GM12874 (cell line): ENCODE measurements at regions not wholly inside any gene's neighbourhood (a gene's known extent, or its start where the extent isn't known, plus 50 kb on each side); places are given as distances from the start of the nearest gene placed in this dataset.

Source experiments
- CTCF ChIP-seq: IDR thresholded peaks from 2 replicates; pipeline ENCODE4 v1.5.1; 2011; ENCODE audit warnings: low read depth, mild to moderate bottlenecking, control low read depth, low read length, moderate library complexity; ENCODE audit not compliant: insufficient read depth

GRCh38 chr18:4797002-4797685 is 342.0 kb upstream of the DLGAP1 start:
- TF ChIP-seq CTCF, result no peak

GRCh38 chr18:4789506-4789905 is 334.4 kb upstream of the DLGAP1 start:
- TF ChIP-seq CTCF, result peak; percentile 36; the same call in 1 of the 2 replicates

GRCh38 chr18:4781873-4782272 is 326.8 kb upstream of the DLGAP1 start:
- TF ChIP-seq CTCF, result no peak

- no peak for TF ChIP-seq CTCF
Observed at GRCh38 chr18:4765401-4765800, 310.3 kb upstream of the DLGAP1 start.

GRCh38 chr18:4762330-4762729 is 307.2 kb upstream of the DLGAP1 start:
- TF ChIP-seq CTCF, result no peak

GRCh38 chr18:4758980-4759379 is 303.9 kb upstream of the DLGAP1 start:
- no peak for TF ChIP-seq CTCF

GRCh38 chr18:4755848-4756247 is 300.7 kb upstream of the DLGAP1 start:
- TF ChIP-seq CTCF, result no peak
